HG03460 (cell line): ENCODE measurements at regions not wholly inside any gene's neighbourhood (a gene's known extent, or its start where the extent isn't known, plus 50 kb on each side); places are given as distances from the start of the nearest gene placed in this dataset.
"Not testable (repeated sequence)": the region's sequence is repeated elsewhere in the genome, so short reads cannot be mapped to it uniquely, and the experiment has no call there.

ENCODE experiments used
- ATAC-seq: cut with Tn5 transposase; IDR thresholded peaks from one replicate; pipeline ENCODE4 v1.9.1; 2021; ENCODE audit not compliant: unreplicated experiment

DNA sequence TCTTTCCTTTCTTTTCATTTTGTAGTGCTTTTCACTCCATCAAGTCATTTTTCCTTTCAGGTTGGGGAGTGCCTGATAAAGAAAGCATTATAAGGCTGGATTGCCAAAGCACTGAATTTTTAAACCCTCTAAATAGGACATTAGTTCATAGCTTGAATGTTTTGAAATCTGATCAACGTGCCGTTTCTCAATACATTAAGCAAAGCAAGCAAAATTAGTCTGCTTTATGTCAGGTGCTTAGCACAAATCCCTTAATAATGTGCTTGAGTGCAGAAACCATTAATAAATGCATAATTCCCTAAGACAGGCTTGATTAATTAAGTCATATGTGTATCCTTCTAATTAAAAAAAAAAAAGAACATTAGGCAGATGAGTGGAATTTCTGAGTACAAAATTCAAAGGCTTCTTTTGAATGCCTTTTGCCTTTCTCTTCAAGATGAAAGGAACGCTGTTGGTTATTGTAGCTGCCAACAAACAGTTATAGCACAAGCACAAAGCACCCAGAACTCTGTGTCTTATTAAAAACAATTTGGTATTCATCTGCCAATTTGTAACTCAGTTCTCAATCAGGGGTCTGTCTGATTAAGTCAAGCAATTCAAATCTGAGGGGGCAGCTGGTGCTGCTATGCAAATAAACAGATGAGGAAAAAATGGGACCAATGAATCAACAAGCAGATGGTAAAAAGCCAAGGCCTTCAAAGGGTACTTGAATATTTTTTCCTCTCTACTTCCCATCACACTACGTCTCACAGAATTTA is 233.7 kb downstream of the TLE1 start:
- no peak for ATAC-seq

DNA sequence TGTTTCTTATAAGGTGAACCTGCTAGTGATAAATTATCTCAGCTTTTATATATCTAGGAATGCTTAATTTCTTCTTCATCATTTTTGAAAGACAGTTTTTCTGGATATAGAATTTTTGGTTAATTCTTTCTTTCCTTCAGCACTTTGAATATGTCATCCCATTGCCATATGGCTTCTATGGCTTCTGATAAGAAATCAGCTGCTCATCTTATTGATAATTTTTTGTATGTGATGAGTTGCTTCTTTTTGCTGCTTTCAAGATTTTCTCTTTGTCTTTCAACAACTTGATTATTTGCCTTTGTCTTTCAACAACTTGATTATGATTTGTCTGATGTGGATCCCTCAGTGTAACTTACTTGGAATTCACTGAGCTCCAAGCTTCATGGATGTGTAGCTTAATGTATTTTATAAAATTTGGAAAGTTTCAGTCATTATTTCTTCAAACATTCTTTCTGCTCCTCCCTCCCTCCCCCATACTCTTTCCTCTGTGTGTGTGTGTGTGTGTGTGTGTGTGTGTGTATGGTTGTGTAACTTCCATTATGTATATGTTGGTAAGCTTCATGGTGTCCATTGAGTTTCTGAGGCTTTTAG is 243.9 kb downstream of the TLE1 start:
- no peak for ATAC-seq

DNA sequence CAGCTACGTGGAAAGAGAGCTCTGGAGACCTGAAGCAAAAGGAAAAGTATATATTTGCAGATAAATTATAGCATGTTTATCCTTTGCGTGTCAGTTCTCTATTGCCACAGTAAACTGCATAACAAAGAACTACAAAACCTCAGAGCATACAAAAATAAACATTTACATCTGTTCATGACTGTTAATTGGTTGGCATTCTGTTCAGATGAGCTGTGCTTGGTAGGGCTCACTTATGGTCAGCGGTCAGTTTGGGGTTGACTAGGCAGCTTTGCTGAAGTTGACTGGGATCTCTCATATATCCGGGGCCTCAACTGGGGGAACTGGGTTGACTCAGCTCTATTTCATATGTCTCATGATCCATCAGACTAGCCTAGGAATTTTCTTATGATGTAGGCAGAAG is 257.7 kb downstream of the TLE1 start:
- ATAC-seq, result no peak

DNA sequence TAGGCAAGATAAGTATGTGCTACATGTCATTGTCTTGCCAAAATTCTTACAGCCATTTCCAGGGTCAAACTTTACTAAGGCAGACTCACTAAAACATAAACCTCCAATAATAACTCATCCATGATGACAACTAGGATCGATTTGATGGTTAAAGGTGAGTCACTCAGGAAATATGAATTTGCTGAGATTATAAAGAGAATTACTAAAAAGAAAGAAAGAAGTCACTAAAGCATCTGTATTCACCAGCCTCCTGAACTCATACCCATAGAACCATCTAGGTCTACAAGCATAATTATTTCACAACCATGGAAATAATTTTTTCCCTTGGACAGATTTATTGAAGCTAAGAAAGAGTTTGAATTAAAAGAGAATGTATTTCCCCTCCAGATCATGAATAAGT is 258.6 kb downstream of the TLE1 start:
- ATAC-seq, result no peak

DNA sequence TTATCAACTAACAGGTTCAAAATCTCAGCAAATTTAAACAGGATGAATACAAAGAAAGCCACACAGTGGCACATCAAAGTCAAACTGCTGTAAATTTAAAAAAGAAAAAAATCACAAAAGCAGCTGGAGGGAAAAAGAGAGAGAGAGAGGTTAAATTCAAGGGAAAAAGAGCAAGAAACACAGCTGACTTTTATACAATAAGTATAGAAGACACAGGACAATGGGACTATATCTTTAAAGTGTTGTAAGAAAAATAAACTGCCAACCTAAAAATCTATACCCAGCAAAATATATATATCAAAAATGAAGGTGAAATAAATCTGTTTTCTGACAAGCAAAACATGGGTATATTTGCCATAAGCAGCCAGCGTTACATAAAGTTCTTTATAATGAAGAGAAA is 261.5 kb downstream of the TLE1 start:
- ATAC-seq, result no peak

DNA sequence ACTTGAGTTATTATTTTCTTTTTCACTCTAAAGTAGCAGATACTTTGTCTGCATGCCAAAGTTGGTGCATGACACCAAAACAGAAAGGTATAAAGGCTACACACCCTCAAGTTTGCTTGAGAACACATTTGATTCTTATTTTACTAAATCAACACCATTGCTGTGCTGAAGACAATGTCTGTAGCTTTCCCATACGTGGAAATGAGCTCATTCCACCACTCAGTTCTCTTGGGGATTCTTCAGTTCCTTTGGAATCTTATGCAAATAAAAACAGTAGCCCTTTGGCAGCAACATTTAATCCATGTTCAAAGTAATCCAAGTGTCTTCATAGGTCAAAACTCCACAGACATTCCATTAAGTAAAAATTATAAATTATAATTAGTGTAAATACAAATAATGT is 264.9 kb downstream of the TLE1 start:
- no peak for ATAC-seq

DNA sequence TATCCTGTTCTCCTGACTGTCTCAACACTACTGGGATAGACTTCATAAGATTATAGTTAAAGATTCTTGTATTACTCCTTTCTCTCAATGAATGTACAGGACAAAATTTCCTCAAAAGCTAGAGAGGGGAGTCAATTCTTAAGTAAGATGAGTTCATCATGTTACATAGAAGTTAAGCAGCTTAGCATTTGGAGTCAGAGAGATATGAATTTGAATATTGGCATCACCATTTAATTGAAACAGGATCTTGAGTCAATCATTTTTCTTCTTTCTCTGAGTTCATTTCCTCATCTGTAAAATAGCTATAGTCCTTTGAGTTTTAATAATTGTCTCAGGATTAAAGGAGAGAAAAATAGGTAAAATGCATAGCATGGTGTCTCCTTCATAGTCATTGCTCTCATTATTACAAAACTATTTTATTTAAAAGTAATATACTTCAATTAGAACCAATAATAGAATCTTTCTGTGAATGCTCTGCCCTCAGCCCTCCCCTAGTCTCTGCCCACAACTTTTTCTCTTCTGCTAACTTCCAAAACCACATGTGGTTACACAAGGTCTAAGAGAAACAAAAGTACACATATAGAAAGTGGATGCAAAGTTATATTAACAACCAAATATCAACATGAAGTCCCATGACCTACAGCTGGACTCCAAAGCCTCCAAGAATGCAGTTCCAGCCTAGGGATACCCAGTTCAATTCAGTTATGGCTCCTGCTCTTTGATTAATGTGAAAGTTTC is 265.6 kb downstream of the TLE1 start:
- ATAC-seq, result no peak

DNA sequence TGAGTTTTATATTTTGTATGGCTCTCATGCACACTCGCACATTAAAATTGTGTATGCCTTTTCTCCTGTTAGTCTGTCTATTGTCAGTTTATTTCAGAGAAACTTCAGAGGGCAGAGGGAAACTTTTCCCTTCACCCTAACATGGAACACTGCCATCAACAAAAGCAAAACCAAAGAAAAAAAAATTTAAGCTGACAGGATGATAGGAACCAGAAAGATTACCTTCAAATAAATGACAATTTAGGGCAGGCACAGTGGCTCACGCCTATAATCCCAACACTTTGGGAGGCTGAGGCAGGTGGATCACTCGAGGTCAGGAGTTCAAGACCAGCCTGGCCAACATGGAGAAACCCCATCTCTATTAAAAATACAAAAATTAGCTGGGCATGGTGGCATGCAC is 268.3 kb downstream of the TLE1 start:
- not testable (repeated sequence) for ATAC-seq

DNA sequence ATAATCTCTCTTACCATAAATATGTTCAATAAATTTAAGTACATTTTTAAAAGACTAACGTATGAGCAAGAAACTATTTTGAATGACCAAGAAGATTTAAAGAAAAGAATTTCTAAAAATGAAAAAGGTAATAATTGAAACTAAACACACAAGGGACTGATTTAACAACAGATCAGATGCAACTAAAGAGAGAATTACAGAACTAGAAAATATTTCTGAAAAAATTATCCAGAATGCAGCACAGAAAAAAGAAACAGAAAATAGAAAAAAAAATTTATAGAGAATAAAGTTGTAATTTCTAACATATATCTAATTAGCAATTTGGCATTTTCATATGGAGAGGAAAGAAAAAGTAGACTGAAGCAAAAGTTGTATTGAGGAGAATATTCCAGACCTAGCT is 269.3 kb downstream of the TLE1 start:
- ATAC-seq, result no peak

DNA sequence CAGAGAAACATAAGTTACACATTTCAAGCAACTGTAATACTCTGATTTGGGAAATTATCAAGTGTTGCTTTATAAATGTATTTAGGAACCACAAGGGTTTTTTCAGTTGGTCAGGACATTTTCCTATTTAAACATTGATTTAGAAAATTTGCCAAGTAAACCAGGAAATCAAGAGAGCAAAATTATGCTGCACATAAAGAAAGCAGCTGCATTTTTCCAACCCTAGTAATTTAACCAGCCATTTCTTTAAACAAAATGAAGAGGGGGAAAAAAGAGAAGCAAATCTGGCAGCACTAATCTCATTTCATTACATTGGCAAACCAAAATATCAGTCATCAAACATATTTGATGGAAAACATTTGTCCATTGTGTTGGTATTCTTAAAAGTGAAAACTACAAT is 271.4 kb downstream of the TLE1 start:
- no peak for ATAC-seq

DNA sequence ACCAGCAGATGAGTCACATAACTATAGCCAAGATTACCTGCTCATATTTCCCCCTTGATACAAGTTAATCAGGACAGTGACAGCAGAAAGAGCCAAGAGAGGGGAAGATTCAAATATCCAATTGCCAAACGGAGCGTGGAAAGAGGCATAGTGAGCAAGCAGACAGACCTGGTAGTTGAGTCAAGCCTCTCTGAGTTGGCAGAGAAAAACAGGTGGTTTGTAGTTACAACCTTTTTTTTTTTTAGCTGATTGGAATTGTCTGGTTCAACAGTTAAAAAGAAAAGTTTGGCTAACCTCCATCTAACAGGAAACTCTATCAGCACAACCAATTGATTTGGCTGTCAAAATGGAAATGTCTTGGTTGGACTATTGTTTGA is 272.1 kb downstream of the TLE1 start:
- ATAC-seq, result no peak

DNA sequence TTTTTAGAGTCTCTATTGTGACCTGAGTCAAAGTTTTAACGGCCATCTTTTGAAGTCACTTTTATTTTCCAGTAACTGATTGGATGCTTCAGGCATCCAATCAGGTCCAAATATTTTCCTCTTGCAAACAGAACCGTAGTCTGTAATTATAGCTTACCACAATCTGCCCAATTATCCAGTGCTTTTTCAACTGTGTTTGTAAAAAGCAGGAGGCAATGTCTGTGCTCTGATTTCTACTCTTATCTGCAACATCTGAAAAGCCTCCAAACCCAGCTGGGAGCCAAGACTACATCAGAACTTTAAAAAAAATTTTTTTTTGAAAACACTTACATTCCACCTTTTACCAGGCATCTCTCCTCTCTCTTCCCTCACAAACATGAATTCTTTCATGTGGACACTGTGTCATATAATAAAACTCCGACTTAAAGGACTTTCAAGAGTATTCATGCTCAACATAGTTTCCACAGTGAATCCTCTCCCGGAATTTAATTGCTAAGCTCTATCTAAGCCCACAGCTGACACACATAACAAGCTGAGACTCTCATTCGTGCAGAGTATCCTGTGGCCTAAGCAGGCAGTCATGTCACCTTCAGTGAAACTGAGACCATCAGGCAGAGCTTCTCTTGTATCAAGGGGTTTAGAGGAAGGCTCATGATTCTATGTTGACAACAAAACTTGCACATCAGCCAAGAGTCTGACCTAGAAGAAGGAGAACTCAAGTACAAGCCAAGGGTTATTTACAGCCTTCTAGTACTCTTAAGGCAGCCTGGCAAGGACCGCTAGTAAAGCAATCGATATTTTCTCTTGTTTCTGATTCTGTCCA is 272.7 kb downstream of the TLE1 start:
- no peak for ATAC-seq

DNA sequence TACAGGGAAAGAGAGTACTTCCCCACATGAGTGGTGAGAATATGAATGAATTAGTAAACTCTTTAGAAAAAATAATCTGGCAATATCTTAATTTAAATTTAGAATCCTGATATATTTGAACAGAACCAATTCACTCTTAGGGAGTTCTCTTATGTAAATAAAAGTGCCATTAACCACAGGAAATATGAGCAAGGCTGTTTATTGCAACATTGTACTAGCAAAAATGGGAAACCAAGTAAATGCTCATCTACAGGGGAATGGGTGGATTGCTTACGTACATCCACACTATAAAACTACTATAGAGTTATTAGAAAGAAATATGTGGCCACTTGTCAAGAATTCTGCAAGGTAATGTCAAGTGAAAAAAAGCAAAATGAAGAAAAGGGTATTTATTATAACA is 274.5 kb downstream of the TLE1 start:
- ATAC-seq, result no peak

DNA sequence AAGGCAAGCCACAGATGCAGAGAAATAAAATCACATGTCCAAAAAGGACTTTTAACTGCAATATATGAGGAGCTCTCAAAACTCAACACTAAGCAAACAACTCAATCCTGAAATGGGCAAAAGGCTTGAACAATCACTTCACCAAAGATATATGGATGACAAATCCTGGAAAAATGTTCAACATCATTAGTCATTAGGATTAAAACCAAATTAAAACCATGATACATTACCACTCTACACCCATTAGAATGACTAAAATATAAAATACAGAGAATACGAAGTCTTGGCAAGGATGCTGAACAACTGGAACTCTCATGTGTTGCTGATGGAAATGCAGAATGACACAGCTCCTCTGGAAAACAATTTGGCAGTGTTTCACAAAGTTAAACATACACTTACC is 277.4 kb downstream of the TLE1 start:
- no peak for ATAC-seq

DNA sequence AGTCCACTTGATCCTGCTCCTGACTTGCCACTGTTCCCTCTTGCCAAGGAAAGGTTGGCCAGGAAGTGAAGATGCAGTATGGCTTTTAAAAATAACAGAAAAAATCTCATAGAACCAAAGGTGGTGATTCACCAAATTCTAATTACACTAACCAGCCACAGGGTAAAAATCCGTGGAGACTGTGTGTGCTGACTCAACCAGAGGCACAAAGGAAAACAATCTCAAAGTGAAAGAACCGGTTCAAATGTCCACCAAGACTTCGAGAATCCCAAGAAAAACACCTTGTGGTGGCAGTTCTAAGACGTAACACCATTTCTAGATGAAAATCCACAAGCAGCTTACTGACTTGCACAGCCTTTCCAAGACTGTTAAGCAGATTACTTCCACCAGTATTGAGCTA is 279.1 kb downstream of the TLE1 start:
- ATAC-seq, result no peak

DNA sequence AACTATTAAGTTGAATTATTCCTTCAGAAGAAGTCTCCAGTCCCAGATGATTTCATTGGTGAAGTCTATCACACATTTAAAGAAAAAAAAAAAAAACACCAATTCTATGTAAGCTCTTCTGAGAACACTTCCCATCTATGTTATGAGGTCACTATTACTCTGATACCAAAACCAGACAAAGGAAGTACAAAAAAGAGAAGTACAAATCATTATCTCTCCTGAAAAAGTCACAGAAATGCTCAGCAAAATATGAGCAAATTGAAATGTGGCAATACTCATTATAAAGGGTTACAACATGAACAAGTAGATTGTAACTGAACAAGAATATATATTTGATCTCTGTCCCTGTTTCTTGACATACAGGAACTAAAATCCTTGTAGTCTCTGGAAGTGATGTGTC is 280.4 kb downstream of the TLE1 start:
- no peak for ATAC-seq

DNA sequence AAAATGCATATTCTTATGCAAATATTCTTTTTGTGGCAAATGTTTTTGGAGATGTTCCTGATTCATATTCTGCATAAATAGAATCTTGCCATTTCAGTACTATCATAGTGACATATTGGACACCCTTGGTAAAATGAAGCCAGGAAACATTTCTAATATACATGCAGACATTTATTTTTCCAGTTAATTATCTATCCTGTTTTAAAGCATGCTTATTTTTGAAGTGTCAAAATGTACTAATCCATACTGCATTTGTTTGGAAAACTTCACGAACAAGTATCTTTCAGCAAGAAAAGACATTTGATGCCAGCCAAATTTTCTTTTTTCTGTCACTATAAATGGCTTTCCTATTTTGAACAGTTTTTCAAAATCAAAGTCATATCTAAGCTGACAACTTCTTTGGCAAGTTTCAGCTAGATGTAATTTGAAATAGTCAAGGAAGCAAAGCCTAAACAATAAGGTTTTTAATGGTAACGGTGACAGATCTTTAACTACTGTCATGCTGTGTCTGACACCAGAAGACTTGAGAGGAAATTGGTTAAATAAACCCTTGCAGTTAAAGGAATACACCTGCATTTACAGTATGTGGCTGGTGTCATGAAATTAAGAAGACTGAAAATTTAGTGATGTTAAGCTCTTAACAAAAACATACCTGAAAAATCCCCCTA is 284.3 kb downstream of the TLE1 start:
- ATAC-seq, result no peak

DNA sequence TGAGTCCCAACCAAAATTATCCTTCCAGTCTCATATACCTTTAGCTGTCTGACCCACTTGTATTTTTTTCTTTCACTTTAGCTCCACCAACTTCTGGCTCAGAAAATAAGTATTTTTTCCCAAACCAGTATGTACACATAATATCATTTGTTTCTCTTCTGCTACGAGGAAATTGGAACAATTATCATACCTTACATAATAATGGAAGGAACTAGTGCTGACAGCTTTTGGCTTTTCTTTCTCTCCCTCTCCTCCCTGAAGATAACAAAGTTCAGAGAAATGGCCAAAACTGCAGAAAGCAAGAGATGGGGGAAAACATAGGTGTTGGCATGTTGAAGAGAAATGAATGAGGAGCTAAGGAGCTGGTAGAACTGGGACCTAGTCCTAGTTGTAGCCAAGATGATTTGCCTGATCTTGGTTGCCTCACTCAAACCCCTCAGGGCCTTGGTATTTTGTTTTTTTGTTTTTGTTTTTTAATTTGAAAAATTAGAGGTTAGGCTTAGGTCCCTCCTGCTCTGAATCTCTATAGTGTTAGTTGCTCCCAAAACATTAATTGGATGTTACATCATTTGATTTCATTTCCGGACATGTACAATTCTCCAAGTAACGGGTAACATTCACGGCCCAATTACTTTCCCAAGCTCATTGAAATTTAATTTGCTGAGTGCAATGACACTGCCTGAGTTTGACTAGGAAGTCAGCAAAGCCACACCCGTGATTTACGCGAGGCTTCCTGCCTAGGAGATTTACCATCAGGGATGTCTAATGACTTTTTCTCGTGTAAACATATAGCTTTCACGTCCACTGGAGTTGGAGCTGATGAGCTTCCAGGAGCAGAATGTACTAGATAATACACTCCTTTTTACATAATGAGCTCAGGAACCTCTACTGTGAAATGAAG is 291.6 kb downstream of the TLE1 start:
- no peak for ATAC-seq

DNA sequence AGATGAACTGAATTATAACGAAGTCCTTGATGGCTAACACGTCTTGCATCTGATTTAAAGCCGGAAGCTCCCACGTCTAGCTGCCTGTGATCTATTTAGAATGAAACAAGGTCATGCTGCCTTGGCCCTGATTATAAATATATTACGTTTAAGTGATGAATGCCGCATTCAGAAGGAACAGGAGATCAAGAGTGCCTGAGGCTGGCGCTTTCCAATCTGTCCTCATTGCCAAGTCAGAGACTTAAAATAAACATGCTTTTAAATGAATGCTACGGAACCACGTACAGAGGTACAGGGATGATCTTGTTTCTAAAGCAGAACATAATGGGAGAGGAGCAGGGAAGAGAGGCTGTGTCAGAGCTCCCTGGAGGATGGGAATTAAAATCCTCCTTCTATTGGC is 292.8 kb downstream of the TLE1 start:
- ATAC-seq, result no peak

DNA sequence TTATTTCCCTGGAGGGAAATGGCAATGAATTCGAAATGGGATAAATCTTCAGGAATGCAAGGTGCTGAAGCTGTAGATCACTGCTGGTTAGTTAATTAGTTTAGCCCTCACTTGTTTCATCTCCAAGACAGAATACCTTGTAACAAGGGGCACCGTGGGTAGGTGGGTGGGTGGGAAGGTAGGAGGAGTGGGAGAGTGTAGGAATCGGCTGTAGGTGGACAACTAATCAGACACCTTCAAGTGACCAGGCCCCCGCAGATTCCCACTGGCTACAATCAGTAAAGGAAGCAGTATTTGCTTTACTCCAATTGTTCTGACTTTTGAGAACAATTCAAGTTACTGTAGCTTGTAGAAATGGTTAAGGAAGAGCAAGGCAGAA is 293.7 kb downstream of the TLE1 start:
- ATAC-seq, result no peak
